GM23338 (cell line): ENCODE measurements at regions not wholly inside any gene's neighbourhood (a gene's known extent, or its start where the extent isn't known, plus 50 kb on each side); places are given as distances from the start of the nearest gene placed in this dataset.

Source experiments
- ATAC-seq: fragments of 200-7000 bp; cut with Tn5 transposase; 3 replicates; pipeline ENCODE4 v1.9.1; 2020
- DNase-seq: peaks from one replicate; pipeline ENCODE4 v3.0.0-alpha.2; 2015; ENCODE audit warnings: low spot score
- H2AFZ ChIP-seq: fragments of 200-600 bp; sonication (generic); 2 replicates; pipeline ENCODE4 v1.8.0; 2016; ENCODE audit warnings: antibody characterized with exemption, mild to moderate bottlenecking, moderate library complexity
- H3F3A ChIP-seq: fragments of 200-600 bp; sonication (generic); replicated peaks from 2 replicates; pipeline ENCODE4 v1.8.0; 2017; ENCODE audit warnings: antibody characterized with exemption, mixed run types, low read depth
- H3K27ac ChIP-seq: fragments of 200-600 bp; sonication (generic); 2 replicates; pipeline ENCODE4 v1.6.1; 2016; ENCODE audit warnings: low read depth
- H3K27me3 ChIP-seq: fragments of 200-600 bp; sonication (generic); 2 replicates; pipeline ENCODE4 v1.8.0; 2016; ENCODE audit warnings: mild to moderate bottlenecking, mixed run types, moderate library complexity; ENCODE audit not compliant: insufficient read depth
- H3K36me3 ChIP-seq: fragments of 200-600 bp; sonication (generic); 2 replicates; pipeline ENCODE4 v1.8.0; 2016; ENCODE audit warnings: mild to moderate bottlenecking; ENCODE audit not compliant: insufficient read depth
- H3K4me1 ChIP-seq: fragments of 200-600 bp; sonication (generic); 2 replicates; pipeline ENCODE4 v1.8.0; 2016; ENCODE audit warnings: mild to moderate bottlenecking, moderate library complexity; ENCODE audit not compliant: insufficient read depth
- H3K4me2 ChIP-seq: fragments of 200-600 bp; sonication (generic); 2 replicates; pipeline ENCODE4 v1.7.1; 2017; ENCODE audit warnings: mixed run types
- H3K4me3 ChIP-seq: fragments of 200-600 bp; sonication (generic); 2 replicates; pipeline ENCODE4 v1.6.1; 2016; ENCODE audit warnings: mixed run types
- H3K79me2 ChIP-seq: fragments of 200-600 bp; sonication (generic); replicated peaks from 2 replicates; pipeline ENCODE4 v1.8.0; 2017; ENCODE audit warnings: mild to moderate bottlenecking; ENCODE audit not compliant: insufficient read depth
- H3K9me2 ChIP-seq: fragments of 200-600 bp; sonication (generic); 2 replicates; pipeline ENCODE4 v1.8.0; 2017; ENCODE audit not compliant: insufficient read depth
- H4K20me1 ChIP-seq: fragments of 200-600 bp; sonication (generic); replicated peaks from 2 replicates; pipeline ENCODE4 v1.8.0; 2017; ENCODE audit warnings: mild to moderate bottlenecking; ENCODE audit not compliant: insufficient read depth
- H3K27ac Mint-ChIP-seq: 2 replicates; pipeline ENCODE4 v1.8.0; 2020; ENCODE audit warnings: inconsistent platforms, mild to moderate bottlenecking, moderate library complexity, mixed read lengths
- H3K27me3 Mint-ChIP-seq: 3 replicates; pipeline ENCODE4 v1.8.0; 2022; ENCODE audit warnings: low read depth, mild to moderate bottlenecking, moderate library complexity, mixed read lengths, inconsistent platforms; ENCODE audit not compliant: insufficient read depth, poor library complexity
- H3K36me3 Mint-ChIP-seq: 3 replicates; pipeline ENCODE4 v1.8.0; 2021; ENCODE audit warnings: low read depth, mild to moderate bottlenecking, inconsistent platforms, moderate library complexity, mixed read lengths
- H3K4me1 Mint-ChIP-seq: 3 replicates; pipeline ENCODE4 v1.8.0; 2020; ENCODE audit warnings: mild to moderate bottlenecking, inconsistent platforms, mixed read lengths
- H3K4me3 Mint-ChIP-seq: 3 replicates; pipeline ENCODE4 v1.8.0; 2021; ENCODE audit warnings: moderate library complexity, mild to moderate bottlenecking, inconsistent platforms, mixed read lengths
- H3K9me3 Mint-ChIP-seq: 3 replicates; pipeline ENCODE4 v1.8.0; 2020; ENCODE audit warnings: moderate library complexity, mild to moderate bottlenecking, inconsistent platforms, mixed read lengths
- CREB1 ChIP-seq: fragments of 250-450 bp; sonication (Bioruptor Pico); IDR thresholded peaks from 2 replicates; pipeline ENCODE4 v1.5.0; 2020; ENCODE audit warnings: low read depth, mild to moderate bottlenecking, moderate library complexity
- EZH2 ChIP-seq: fragments of 200-600 bp; sonication (generic); IDR thresholded peaks from one replicate; pipeline ENCODE4 v1.8.0; 2017; ENCODE audit warnings: antibody characterized with exemption, mild to moderate bottlenecking, low read depth; ENCODE audit not compliant: unreplicated experiment
- EZH2phosphoT487 ChIP-seq: fragments of 200-600 bp; sonication (generic); IDR thresholded peaks from one replicate; pipeline ENCODE4 v1.8.1; 2018; ENCODE audit warnings: antibody characterized with exemption; ENCODE audit not compliant: unreplicated experiment
- JUNB ChIP-seq: IDR thresholded peaks from one replicate; pipeline ENCODE4 v1.6.1; 2016; ENCODE audit warnings: antibody characterized with exemption; ENCODE audit not compliant: unreplicated experiment
- NANOG ChIP-seq: IDR thresholded peaks from 2 replicates; pipeline ENCODE4 v1.6.1; 2016; ENCODE audit warnings: antibody characterized with exemption, borderline replicate concordance
- POLR2AphosphoS5 ChIP-seq: IDR thresholded peaks from 2 replicates; pipeline ENCODE4 v1.6.1; 2016; ENCODE audit warnings: antibody characterized with exemption, low read depth
- ZNF331 ChIP-seq: fragments of 250-450 bp; sonication (Bioruptor Pico); IDR thresholded peaks from 2 replicates; pipeline ENCODE4 v1.5.0; 2020; ENCODE audit warnings: low read depth, mild to moderate bottlenecking, moderate library complexity
- TF ChIP-seq, protein P1 (sequence below), 2 experiments: fragments of 200-600 bp in 1 of 2; sonication (generic) in 1 of 2; conservative IDR thresholded peaks; 2 replicates each; pipeline versions ENCODE4 v1.5.1 to v1.6.1; 2016 to 2017; ENCODE audit warnings: antibody characterized with exemption in 2 of 2, low read depth in 2 of 2, mild to moderate bottlenecking in 2 of 2, moderate library complexity in 1 of 2
- TF ChIP-seq, protein P2 (sequence below): IDR thresholded peaks from 2 replicates; pipeline ENCODE4 v1.6.1; 2016; ENCODE audit warnings: antibody characterized with exemption

DNA sequence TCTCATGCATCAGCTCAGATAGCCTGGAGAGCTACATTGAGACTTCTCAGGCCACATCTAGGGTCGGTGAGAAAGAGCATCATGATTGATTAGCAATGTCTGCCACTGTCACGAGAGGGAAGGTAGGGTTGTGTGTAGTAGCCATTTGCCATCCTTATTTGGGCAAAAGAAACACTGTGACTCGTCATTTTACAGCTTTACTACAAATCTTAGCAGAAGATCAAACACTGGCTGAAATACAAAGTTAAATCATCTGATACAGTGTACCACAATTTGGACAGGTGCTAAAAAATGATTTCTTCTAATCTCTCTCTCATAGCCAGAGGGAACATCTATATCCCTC, 334.3 kb downstream of the CBLN1 start:
- Histone ChIP-seq H3K27ac (no peak overlapping the region), H4K20me1 (no peaks in the 10 kb centered on the region), H3K4me1 (no peaks in the 10 kb centered on the region), H3K79me2 (no peaks in the 10 kb centered on the region), H3K4me2 (no peak overlapping the region), H3K9me2 (peaks cover 11% of the 10 kb centered on the region; the same call in 1 of the 2 replicates), H3F3A (no peaks in the 10 kb centered on the region), H2AFZ (no peak overlapping the region), H3K27me3 (no peaks in the 10 kb centered on the region), H3K4me3 (no peak overlapping the region), H3K36me3 (no peaks in the 10 kb centered on the region)
- ATAC-seq (no peak), DNase-seq (no peak)
- Mint-ChIP-seq H3K27ac (no peak overlapping the region), H3K36me3 (peaks cover 3% of the 10 kb centered on the region; the same call in 1 of the 3 replicates), H3K9me3 (peaks cover 15% of the 10 kb centered on the region), H3K4me1 (no peaks in the 10 kb centered on the region), H3K4me3 (no peak overlapping the region), H3K27me3 (no peaks in the 10 kb centered on the region)
- no peak for TF ChIP-seq NANOG

DNA sequence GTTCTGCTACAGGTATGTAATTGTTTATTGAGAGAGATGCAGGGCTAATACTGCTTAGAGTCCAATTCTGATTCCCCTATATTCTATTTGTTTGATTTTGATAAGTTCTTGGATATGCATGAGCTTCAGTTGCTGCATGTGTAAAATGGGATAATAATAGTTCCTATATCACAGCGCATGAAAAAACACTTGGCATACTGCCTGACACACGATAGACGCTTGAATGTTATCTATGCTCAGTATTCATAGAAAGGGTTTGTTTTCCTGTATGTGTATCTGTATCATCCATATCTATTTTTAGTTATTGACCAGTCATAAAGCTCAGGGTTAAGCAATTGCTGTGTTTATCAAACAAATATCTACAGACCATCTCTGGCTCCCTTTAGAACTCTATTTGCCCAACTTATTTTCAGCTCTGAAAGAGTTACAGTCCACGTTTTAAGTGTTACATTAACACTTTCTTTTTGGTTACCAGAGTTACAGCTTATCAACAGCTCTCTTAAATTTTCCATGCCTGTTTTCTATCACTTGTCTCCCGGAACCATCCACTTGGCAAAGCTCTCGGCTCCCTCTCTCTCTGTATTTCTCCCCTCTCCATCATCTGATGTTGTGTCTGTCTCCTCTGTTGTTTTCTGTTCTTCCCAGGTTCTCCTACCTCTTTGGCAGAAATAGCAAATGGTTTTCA, 334.8 kb downstream of the CBLN1 start:
- no peaks in the 10 kb centered on the region for H3K4me1 Mint-ChIP-seq

DNA sequence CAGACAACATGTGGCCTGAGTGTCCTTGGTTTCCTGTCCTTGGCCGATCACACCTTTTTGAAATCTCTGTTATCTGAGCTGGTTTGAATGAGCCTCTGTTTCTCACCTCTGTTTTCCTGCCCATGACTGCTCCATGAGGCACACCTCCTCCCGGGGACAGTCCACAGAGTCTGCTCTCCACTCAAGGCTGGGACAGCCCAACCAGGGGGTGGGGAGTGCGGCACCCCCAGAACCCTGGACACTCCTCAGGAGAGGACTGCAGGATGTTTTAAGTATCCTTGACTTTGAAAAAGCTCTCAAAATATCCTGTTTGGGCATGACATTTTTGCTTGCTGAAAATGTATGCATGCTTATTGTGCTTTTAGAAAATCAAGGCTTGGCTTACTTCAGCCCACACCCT, 333.0 kb upstream of the N4BP1 start:
- H3K9me2 ChIP-seq = peaks cover 16% of the 10 kb centered on the region; the same call in 1 of the 2 replicates
- no peak for DNase-seq
- H3K4me2 ChIP-seq = no peak overlapping the region
- H3K4me3 Mint-ChIP-seq = no peak overlapping the region
- H3K4me3 ChIP-seq = no peak overlapping the region
- H3K9me3 Mint-ChIP-seq = no peaks in the 10 kb centered on the region; the same call in 1 of the 3 replicates
- H4K20me1 ChIP-seq = no peaks in the 10 kb centered on the region
- H3K27ac Mint-ChIP-seq = no peak overlapping the region
- H3K27me3 Mint-ChIP-seq = peaks cover 1% of the 10 kb centered on the region
- no peaks in the 10 kb centered on the region for H3K27me3 ChIP-seq
- no peaks in the 10 kb centered on the region for H3K36me3 Mint-ChIP-seq
- ATAC-seq = no peak
- no peaks in the 10 kb centered on the region for H3K4me1 ChIP-seq
- H3K36me3 ChIP-seq = no peaks in the 10 kb centered on the region
- no peaks in the 10 kb centered on the region for H3F3A ChIP-seq
- H3K27ac ChIP-seq = no peak overlapping the region
- H2AFZ ChIP-seq = no peak overlapping the region
- no peaks in the 10 kb centered on the region for H3K79me2 ChIP-seq
- no peaks in the 10 kb centered on the region for H3K4me1 Mint-ChIP-seq
- TF ChIP-seq, protein P1, sequence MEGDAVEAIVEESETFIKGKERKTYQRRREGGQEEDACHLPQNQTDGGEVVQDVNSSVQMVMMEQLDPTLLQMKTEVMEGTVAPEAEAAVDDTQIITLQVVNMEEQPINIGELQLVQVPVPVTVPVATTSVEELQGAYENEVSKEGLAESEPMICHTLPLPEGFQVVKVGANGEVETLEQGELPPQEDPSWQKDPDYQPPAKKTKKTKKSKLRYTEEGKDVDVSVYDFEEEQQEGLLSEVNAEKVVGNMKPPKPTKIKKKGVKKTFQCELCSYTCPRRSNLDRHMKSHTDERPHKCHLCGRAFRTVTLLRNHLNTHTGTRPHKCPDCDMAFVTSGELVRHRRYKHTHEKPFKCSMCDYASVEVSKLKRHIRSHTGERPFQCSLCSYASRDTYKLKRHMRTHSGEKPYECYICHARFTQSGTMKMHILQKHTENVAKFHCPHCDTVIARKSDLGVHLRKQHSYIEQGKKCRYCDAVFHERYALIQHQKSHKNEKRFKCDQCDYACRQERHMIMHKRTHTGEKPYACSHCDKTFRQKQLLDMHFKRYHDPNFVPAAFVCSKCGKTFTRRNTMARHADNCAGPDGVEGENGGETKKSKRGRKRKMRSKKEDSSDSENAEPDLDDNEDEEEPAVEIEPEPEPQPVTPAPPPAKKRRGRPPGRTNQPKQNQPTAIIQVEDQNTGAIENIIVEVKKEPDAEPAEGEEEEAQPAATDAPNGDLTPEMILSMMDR (conservative IDR thresholded peaks at IDR 0.05; ENCODE audit: low read depth in 2 of 2) = no peak
- no peak for TF ChIP-seq CREB1 (CRISPR knock-in tag)
- no peak for TF ChIP-seq JUNB
- TF ChIP-seq EZH2phosphoT487 = no peak
- TF ChIP-seq POLR2AphosphoS5 = no peak
- TF ChIP-seq, protein P2, sequence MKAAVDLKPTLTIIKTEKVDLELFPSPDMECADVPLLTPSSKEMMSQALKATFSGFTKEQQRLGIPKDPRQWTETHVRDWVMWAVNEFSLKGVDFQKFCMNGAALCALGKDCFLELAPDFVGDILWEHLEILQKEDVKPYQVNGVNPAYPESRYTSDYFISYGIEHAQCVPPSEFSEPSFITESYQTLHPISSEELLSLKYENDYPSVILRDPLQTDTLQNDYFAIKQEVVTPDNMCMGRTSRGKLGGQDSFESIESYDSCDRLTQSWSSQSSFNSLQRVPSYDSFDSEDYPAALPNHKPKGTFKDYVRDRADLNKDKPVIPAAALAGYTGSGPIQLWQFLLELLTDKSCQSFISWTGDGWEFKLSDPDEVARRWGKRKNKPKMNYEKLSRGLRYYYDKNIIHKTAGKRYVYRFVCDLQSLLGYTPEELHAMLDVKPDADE = no peak

More for the DNA sequence above, 334.8 kb downstream of the CBLN1 start:
- Histone ChIP-seq H3K27me3 (no peaks in the 10 kb centered on the region), H3K79me2 (no peaks in the 10 kb centered on the region), H3K4me1 (no peaks in the 10 kb centered on the region), H3F3A (no peaks in the 10 kb centered on the region), H3K4me3 (no peak overlapping the region), H3K9me2 (peaks cover 11% of the 10 kb centered on the region; the same call in 1 of the 2 replicates), H4K20me1 (no peaks in the 10 kb centered on the region), H2AFZ (no peak overlapping the region), H3K36me3 (no peaks in the 10 kb centered on the region), H3K27ac (no peak overlapping the region), H3K4me2 (no peak overlapping the region)
- ATAC-seq (no peak), DNase-seq (no peak)
- TF ChIP-seq, protein P1 (conservative IDR thresholded peaks at IDR 0.05; ENCODE audit: low read depth in 2 of 2) = no peak
- TF ChIP-seq EZH2phosphoT487 = no peak
- TF ChIP-seq EZH2 = no peak
- no peak for TF ChIP-seq JUNB
- TF ChIP-seq, protein P2 = no peak
- no peak for TF ChIP-seq ZNF331
- Mint-ChIP-seq H3K27ac (no peak overlapping the region), H3K4me3 (no peak overlapping the region), H3K27me3 (no peaks in the 10 kb centered on the region), H3K9me3 (peaks cover 15% of the 10 kb centered on the region), H3K36me3 (peaks cover 3% of the 10 kb centered on the region; the same call in 1 of the 3 replicates)
